ENCODE measurements at regions not wholly inside any gene's neighbourhood (a gene's known extent, or its start where the extent isn't known, plus 50 kb on each side); places are given as distances from the start of the nearest gene placed in this dataset.

DNA sequence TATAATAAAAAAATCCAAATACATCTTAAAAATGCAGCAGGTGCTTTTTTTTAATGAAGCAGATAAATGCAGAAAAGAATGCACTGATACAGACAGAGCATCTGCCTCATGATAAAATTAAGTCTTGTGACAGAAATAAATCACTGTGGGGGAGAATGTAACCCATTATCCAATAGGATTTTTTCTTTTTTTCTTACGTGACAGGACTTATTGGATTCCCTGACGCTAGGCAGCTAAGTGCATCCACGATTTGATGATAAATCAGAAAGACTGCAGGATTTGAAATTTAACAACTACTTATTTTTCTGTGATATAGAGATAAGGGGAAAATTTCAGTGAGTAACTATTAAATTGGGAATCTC is 110.6 kb upstream of the PPARGC1A start:
- TF ChIP-seq POLR2A (IDR thresholded peaks at IDR 0.05; ENCODE audit: control extremely low read depth in 1 of 2, low read depth in 2 of 2, low read length in 2 of 2) (no peak), SP1 (IDR thresholded peaks at IDR 0.05; ENCODE audit: low read depth, low read length) (no peak), JUN (IDR thresholded peaks at IDR 0.05; ENCODE audit: low read depth, low read length) (no peak), CTCF (IDR thresholded peaks at IDR 0.05; ENCODE audit: control extremely low read depth in 1 of 3, insufficient read depth in 1 of 3, low read depth in 1 of 3, low read length in 3 of 3) (no peak), CREB1 (IDR thresholded peaks at IDR 0.05) (no peak), BACH1 (IDR thresholded peaks at IDR 0.05; ENCODE audit: low read length) (no peak), POLR2AphosphoS5 (IDR thresholded peaks at IDR 0.05; ENCODE audit: low read depth, low read length) (no peak), SRF (IDR thresholded peaks at IDR 0.05; ENCODE audit: low read depth, low read length) (no peak), TAF7 (optimal IDR thresholded peaks at IDR 0.05; ENCODE audit: borderline replicate concordance, low read depth, low read length) (no peak), EP300 (IDR thresholded peaks at IDR 0.05; ENCODE audit: borderline replicate concordance in 1 of 2, low read depth in 2 of 2, low read length in 2 of 2) (no peak), CEBPB (IDR thresholded peaks at IDR 0.05; ENCODE audit: low read depth, low read length) (no peak), EZH2 (IDR thresholded peaks at IDR 0.05; ENCODE audit: low read depth, low read length, severe bottlenecking) (no peak), FOSL1 (IDR thresholded peaks at IDR 0.05; ENCODE audit: insufficient read depth, low read depth, low read length) (no peak), CHD2 (IDR thresholded peaks at IDR 0.05; ENCODE audit: low read length) (no peak)
